Fibroblast of gingiva (primary cell): ENCODE measurements at regions not wholly inside any gene's neighbourhood (a gene's known extent, or its start where the extent isn't known, plus 50 kb on each side); places are given as distances from the start of the nearest gene placed in this dataset.

Source experiments
- DNase-seq: peaks from one replicate; pipeline ENCODE4 v3.0.0-alpha.2; 2011; ENCODE audit warnings: low read depth

DNA sequence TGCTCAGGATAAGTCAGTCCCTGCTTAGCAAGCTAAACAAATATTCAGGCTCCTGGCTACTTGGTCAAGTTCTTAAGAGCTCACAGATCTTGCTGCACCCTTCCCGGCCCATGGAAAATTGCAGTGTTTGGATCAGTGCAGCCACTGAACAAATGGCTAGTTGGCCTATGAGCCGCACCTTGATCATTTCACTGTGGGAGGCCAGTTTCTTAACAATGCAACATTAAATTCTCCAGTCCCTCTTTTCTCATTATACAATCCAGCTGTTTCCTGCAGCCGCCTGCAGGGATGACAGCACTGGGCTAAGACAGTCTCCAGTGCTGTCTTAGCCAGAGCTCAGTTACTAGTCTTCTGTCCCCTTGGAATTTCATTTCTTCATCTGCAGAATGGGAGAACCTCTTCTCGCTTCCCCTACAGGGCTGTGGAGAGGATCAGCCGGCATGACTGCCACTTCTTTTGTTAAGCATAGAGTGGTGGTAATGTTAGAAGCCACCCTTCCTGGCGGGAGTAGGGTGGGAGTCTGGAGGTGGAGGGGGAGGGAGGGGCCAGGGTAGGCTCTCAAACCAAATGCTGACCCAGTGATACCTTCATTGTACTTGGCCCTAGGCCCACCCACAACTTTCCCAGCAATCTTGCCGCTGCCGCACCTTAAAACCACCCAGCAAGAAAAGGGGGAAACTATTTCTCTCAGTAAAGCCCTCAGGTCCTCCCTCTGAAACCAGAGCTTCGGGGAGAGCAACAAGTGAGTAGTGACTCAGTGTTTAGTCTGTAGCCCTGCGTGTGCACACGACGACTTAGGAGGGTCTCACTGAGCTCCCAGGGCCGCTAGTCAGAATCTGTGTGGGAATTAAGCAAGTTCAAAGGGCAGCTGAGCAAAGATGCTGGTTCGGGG lies 145.7 kb downstream of the NUAK1 start:
- DNase-seq, result no peak

DNA sequence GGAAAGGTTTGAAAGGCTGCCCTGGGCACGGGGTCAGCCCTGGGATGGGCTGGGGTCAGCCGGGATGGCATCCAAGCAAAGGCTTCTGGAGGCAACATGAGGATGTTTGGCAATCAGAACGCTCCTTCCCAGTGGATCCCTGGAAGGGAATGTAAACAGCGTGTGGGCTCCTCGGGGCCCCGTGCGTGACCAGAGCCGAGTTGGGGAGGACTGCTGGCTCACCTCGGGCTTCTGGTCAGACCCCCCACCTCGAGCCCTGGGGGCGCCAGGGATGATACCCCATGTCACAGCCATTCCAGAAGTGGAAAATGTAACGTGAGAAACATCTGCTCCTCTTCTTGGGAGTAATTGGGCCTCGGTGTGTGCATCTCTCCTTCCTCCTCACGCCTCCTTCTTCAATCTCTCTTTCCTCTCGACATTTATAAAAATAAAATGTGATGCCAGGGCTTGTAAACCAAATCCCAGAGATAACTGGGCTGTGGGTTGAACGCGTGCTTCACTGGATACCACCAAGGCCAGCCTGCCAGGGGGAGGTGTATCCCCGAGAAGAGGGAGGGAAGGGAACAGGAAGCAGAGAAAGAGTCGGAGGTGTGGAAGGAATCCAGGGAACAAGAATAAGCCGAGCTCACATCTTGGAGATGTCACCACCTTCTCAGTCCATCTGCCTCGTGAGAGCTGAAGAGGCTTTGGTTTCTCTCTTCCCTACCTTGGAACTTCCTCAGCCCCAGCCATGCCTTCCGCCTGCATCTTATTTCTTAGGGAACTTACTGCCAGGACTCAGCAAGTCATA lies 144.8 kb downstream of the NUAK1 start:
- DNase-seq, result no peak

DNA sequence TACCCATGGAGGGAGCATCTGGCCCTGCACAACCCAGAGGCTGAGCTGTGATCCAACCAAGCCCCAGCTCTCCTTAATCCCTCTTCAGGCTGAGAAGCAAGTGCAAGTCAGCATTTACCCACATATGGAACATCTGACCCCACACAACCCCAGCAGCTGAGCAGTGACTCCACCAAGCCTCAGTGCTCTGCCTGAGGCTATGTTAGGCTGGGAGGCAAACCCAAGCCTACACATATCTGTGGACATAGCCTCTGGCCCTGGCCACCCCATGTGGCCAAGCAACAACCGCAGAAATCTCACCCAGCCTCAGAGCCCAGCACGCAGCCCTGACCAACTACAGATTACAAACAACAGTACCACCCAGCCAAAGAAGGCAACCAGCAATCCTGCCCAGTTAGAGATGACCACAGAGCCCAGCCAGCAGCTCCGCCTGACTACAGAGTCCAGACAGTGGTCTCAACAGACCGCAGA lies 142.8 kb downstream of the NUAK1 start:
- no peak for DNase-seq

DNA sequence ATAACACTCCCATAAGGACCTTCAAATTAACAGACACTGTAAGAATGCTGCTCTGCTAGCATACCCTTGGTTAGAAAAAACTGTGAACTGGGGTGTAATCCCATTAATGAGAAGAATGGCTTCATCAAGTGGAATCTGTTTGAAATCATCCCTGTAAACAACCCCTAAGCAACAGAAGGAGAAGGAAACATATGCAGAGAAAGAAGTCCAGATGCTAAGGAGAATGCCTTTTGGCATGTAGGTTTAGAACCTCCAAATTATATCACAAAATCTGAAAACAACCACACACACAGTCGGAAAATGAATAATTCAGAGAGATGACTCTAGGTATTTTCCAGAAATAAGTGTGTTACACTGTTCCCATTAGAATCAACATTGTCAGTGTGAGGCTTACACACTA lies 140.2 kb downstream of the NUAK1 start:
- no peak for DNase-seq

DNA sequence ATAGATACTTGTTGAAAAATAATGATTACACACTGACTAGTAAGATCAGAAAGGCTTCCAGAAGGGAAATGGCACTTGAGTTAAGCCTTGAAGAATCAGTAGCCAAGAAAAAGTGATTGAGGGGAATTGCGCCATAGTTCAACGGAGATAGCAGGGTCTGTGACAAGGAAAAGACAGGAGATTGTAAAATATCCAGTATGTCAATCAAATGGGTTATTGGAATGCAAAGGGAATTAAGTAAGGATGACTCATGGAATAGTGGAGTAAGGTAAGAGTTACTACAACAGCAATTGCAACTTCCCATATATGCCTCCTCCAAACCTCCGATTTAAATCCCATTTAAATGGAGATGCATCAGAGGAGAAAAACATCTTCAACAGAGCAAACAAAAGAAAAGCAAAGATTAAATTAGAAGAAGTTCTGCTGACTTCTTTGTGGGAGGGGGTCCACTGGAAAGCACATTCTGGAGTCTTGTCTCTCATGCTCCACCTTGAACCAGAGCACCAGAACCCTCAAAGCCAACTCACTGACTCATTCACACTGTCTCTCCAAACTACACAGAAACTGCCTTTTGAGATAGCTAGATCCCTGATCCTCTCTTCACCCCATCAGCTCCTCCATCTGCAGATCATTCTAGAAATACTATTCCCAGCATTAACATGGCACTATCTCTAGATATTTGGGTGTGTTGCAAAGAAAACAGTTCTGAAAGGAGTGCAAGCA lies 138.2 kb downstream of the NUAK1 start:
- no peak for DNase-seq

DNA sequence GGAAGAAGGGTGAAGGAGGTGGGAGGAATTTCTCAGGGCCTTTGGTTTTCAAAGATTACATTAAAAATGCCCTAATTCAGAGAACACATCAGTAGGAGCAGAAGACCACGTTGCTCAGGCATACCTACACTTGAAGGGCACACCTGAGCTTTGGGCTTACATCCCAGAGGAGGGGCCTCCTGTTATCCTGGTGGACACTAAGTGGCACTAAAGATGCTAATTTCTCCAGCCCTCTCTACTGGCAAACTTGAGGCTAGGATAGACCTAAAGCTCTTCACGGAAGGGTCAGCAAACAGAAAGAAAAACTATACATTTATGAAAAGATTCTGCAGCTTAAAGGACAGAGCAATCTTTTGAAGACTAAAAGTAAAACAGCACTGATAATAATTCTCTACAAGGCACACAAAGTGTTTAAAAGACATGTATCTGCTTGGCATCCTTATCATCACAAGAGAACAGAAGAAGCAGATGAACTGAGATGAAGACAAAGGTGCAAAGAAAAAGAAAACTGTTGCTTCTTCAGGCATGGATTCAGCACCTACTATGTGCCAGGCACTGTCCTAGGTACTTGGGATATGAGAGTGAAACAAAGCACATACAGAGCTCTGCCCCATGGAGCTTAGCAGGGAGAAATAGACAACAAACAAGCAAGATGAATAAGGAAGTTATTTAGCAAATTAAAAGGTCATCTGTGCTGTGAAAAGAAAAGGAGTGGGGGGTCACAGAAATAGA lies 137.5 kb downstream of the NUAK1 start:
- no peak for DNase-seq

DNA sequence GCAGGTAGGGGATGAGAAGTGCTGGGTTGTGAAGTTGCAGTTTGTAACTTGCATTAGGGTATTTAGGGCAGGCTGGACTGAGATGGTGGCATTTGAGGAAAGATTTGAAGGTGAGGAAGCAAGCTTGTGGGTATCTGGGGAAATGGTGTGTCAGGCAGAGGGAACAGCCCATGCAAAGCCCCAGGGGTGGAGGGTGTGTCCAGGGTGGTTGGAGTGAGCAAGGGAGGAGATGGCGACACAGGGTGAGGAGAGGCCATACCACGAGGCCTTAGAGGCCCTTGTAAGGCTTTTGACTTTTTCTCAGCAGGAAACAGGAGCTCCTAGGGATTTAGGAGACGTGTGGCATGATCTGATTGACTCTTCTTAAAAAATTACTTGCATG lies 136.9 kb downstream of the NUAK1 start:
- DNase-seq, result no peak

DNA sequence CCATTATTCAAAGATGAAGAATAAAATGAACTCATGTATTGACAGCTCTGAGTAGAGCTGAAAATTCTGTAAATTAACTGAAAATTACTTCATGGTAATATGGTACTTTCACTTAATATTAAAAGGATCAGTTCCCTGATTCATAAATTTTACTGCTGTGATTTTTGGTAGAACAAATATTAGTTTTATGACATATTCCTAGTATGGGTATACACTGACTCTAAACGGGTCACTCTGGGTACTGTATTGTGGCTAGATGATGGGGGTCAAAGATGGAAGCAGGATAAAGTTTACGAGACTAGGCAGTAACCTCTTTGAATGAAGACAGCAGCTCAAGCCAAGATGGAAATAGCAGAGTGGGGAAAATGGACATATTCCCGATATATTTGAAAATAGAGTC lies 135.5 kb downstream of the NUAK1 start:
- no peak for DNase-seq

DNA sequence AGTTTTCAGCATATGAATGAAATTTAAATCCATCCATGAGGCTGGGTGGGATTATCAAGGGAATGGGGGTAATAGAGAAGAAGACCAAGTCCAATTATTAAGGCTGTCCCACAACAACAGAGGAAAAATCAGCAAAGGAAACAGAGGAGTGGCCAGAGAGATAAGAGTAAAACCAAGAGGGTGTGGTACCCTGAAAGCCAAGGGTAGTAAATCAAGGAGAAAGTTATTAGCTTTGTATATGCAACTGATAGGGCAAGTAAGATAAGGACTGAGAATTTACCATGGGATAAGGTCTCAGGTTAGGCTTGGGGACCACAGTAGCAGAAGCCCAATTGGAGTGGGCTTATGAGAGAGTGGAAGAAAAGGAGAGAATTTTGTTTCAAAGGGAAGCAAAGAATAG lies 134.5 kb downstream of the NUAK1 start:
- no peak for DNase-seq

DNA sequence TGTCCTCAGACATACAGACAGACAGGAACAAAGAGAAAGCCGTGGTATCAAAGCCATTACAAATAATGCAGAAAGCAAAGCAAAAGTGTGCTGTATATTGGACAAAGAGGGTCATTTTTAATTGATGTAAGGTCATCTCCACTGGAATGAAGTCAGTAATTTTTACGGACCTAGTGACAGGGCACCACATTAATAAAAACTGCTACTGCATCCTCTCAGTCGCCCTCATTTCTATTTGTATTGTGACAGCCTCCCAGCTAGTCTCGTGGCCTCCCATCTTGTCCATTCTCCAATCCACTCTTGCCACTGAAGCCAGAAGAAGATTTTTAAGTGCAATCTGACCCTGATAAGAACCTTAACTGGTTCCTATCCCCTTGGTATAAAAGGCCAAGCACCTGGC lies 132.4 kb downstream of the NUAK1 start:
- no peak for DNase-seq

DNA sequence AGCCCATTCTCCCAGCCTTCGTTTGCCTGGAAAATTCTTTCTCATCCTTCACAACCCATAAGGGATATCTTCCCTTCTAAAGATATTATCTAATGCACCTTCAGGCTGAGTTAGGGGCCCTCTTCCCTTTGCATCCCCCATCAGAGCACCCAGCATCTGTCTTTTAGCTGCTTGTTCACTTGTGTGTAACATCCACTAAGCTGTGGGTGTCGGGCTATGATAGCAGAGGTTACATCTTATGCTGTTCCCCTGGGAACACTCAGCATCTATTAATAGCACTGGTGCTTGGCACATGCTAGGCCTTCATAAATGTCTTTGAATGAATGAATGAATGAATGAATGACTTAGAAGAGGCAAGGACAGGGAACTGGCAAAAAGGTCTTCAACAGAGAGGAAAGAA lies 131.8 kb downstream of the NUAK1 start:
- no peak for DNase-seq

DNA sequence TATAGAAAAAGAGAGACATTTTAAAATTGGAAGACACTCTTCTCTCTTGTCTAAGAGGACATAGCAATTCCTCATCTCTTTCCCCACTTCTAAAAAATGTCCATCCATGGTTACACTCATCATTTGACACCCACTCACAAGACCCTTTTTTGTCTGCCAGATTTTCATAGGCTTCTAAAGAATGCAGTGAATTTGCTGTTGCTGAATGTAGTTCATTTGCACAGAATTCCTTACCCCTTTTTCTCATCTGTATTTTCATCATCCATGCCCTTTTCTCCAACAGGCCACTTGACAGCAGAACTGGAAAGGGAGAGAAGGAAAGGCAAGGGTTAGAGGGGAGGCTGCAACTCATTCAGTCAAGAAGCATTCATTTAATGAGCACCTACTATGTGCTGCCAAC lies 128.0 kb downstream of the NUAK1 start:
- no peak for DNase-seq
